Amygdala (tissue), 56 donors: ENCODE measurements at regions not wholly inside any gene's neighbourhood (a gene's known extent, or its start where the extent isn't known, plus 50 kb on each side); places are given as distances from the start of the nearest gene placed in this dataset.
A peak's percentile ranks its signal among the peaks of the same experiment; 100 is the strongest.

Source experiments
- DNase-seq, 56 donors: peaks; one replicate each; lab custom pipeline; 2025; lab: John Stamatoyannopoulos, UW

GRCh38 chr2:17309741-17310339 lies 208.4 kb downstream of the RAD51AP2 start:
- peak in 8 of 56 donors; percentile 2 to 33 (median 10) for DNase-seq

GRCh38 chr2:17309181-17309580 lies 209.1 kb downstream of the RAD51AP2 start:
- no peak for DNase-seq

- no peak for DNase-seq
These were observed 211.5 kb downstream of the RAD51AP2 start for GRCh38 chr2:17306706-17307105.

DNA sequence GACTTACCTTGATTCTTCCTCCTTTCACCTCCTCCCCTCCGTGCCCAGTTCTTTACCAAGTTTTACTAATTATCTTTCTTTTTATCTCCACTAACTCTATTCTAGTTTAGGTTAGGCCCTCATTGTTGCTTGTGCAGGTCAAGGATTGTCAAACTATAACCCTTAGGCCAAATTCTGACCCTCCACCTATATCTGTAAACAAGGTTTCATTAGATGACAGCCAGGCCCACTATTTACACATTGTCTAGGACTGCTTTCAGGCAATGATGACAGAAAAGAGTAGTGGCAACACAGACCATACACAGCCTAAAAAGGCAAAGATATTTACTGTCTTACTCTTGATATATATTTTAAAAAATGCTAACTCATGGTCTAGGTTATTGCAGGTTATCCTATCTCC lies 212.0 kb downstream of the RAD51AP2 start:
- no peak for DNase-seq

- no peak for DNase-seq
These were observed 214.7 kb downstream of the RAD51AP2 start for GRCh38 chr2:17303521-17303920.

DNA sequence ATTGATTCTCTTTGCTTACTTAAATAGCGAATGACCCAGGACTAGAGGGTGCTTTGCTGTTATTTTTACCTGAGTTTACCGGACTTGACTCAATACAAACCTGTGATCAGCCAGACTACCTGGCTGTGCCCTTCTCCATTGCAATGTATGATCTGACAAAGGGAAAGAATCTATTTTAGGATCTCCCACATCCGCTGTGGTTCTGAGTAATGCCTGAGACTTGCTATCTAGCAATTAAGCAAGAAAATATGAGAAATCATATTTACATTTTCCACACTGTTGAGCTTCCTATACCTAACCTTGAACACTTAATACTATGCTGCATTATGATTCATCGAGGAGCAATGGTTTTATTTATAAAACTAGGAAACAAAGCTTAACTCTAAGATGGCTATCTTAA lies 215.2 kb downstream of the RAD51AP2 start:
- no peak for DNase-seq

- no peak for DNase-seq
These were observed 216.0 kb downstream of the RAD51AP2 start for GRCh38 chr2:17302281-17302680.

GRCh38 chr2:17301437-17301836 lies 216.8 kb downstream of the RAD51AP2 start:
- DNase-seq = no peak

- DNase-seq = no peak
These were observed 218.2 kb downstream of the RAD51AP2 start for GRCh38 chr2:17299891-17300540.

- DNase-seq = no peak
These were observed 219.8 kb downstream of the RAD51AP2 start for GRCh38 chr2:17298453-17298852.

GRCh38 chr2:17296686-17297085 lies 221.6 kb downstream of the RAD51AP2 start:
- no peak for DNase-seq

DNA sequence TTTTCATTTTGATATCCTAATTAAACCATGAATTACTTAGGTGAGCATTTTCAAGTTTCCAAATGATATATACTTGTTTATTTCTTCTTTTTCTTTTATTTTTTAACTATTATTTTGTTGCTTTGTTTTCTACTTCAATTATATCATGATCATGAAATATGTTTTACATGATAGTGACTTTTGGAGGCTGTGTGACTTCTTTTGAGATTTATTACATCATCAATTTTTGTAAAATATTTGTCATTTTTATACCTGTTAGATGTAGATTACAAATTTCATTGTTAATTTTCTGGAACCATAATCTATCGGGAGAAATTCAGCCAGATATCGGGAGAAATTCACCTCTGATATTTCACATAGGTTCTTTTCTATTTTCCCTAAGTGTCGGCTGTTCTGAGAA lies 228.6 kb downstream of the RAD51AP2 start:
- DNase-seq = no peak

DNA sequence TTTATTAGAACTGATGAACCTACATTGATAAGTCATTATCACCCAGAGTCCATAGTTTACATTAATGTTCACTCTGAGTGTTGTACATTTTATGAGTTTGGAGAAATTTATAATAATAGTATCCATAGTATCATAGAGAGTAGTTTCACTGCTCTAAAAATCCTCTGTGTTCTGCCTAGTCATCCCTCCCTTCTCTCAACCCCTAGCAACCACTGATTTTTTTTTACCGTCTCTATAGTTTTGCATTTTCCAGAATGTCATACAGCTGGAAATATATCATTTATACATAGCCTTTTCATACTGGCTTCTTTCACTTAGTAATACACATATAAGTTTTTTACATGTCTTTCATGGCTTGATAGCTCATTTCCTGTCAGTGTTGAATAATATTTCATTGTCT lies 231.1 kb downstream of the RAD51AP2 start:
- no peak for DNase-seq

DNA sequence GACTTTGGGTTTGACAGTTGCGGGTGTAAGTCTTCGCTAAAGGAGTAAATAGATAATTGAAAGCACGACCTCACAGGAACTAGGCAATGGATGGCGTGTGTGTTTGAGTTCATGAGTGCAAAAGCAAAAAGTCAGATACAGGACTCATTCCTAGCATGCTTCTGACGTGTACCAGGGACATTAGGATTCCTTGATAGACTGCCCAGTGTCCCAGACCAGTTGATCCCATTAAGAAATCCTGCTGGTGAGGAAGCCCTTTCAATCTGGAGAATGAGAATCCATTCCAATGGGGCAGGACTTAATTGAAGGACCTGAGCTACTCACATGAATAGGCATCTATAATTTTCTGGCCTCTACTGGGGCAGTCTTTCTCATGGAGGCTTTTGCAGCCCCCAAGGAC lies 235.4 kb downstream of the RAD51AP2 start:
- no peak for DNase-seq

DNA sequence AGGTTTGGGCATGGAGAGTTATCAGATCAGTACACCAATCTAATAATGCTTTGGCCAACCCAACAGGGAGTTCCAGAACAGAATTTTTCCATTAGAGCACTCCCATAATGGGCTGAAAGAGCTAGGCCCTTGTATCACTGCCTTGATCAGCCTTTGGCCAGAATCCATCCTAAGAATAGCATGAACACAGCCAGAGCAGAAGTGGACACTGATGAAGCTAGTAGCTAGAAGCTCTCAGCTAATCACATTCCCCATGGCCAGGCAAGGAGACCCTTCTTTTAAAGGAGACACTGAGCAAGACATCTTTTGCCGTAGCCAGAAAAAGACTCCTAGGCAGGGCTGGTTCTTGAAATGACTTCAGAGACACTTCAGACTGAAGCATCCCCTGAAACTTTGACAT lies 236.0 kb downstream of the RAD51AP2 start:
- DNase-seq = no peak

GRCh38 chr2:17276220-17276619 lies 242.0 kb downstream of the RAD51AP2 start:
- no peak for DNase-seq

GRCh38 chr2:17272652-17273525 lies 245.4 kb downstream of the RAD51AP2 start:
- DNase-seq = peak in 3 of 56 donors; percentile 8 to 16 (median 11)

- DNase-seq = no peak
These were observed 246.1 kb downstream of the RAD51AP2 start for GRCh38 chr2:17272170-17272569.

DNA sequence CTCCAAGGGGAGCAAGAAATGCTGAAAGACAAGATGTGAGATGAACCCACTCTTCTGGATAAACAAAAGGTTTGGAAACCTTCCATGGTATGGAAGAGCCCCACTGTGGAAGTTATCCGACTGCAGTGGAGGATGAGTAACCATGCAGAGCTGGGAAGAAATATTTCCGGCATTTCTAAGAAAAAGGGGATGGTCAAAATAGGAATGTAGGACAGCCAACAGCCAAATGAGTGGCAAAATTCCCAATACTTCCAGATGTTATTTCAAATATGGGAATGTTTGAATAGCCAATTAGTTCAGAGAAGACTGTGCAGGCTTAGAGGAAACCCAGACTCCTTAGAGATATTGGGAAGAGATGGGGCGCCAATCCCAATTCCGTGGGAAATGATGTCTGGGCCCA lies 246.8 kb downstream of the RAD51AP2 start:
- no peak for DNase-seq

DNA sequence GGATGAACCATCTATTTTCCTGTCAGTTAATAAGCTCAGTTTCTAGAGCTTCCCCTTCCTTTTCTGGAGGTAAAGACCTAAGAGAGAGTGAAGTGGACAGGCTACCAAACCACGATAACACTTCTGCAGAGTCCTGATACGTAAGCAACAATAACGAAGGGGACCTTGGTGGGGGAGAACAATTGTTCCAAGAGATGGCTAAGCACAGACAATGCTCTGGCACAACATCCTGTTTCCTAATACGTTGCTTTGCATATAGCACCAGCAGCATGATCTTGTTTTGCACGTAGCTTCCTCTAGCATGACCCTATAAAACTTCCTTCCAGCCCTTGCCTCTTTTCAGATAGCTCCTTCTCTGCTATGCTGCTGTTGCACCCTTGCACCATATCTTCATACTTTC lies 247.3 kb downstream of the RAD51AP2 start:
- DNase-seq = no peak

DNA sequence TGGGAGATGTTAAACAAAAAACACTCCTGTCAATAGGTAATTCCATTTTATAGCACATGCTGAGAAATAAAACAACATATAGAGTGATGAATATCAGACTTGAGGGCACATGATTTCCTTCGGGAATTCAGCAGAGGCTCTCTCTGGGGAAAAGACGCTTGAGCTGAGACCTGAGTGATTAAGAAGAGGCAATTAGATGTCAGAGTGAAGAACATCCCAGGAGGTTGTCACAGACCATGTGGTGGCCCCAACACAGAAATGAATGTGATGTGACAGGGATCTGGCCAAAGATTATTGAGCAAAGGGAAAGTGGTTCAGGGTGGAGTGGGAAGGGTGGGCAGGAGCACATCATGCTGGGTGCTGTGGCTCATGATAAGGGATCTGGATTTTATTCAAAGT lies 254.7 kb downstream of the RAD51AP2 start:
- DNase-seq = no peak
